A549 (cell line): ENCODE measurements at regions not wholly inside any gene's neighbourhood (a gene's known extent, or its start where the extent isn't known, plus 50 kb on each side); places are given as distances from the start of the nearest gene placed in this dataset.

Source experiments
- BCL3 ChIP-seq: fragments of >200 bp; sonication (Bioruptor Twin); formaldehyde crosslinking; IDR thresholded peaks from 3 replicates; pipeline ENCODE4 v1.6.1; 2016
- CTCF ChIP-seq: fragments of >200 bp; sonication (Bioruptor Twin); formaldehyde crosslinking; IDR thresholded peaks from 3 replicates; pipeline ENCODE4 v1.5.1; 2016
- ELK1 ChIP-seq: fragments of 150-350 bp; IDR thresholded peaks from 2 replicates; pipeline ENCODE4 v1.6.1; 2014; ENCODE audit warnings: low read depth, mild to moderate bottlenecking, low read length
- ESRRA ChIP-seq: fragments of 150-350 bp; IDR thresholded peaks from 2 replicates; pipeline ENCODE4 v1.6.1; 2014; ENCODE audit warnings: mild to moderate bottlenecking, low read length, borderline replicate concordance
- KDM5A ChIP-seq: fragments of 200-600 bp; sonication (generic); IDR thresholded peaks from 2 replicates; pipeline ENCODE4 v1.6.1; 2016; ENCODE audit warnings: antibody characterized with exemption, mild to moderate bottlenecking
- MAX ChIP-seq: IDR thresholded peaks from 2 replicates; pipeline ENCODE4 v1.6.1; 2012
- PHF8 ChIP-seq: fragments of 200-600 bp; sonication (generic); IDR thresholded peaks from 2 replicates; pipeline ENCODE4 v1.6.1; 2016; ENCODE audit warnings: low read depth, mild to moderate bottlenecking, antibody characterized with exemption, moderate library complexity, borderline replicate concordance
- POLR2A ChIP-seq: IDR thresholded peaks from 2 replicates; pipeline ENCODE4 v1.6.1; 2012; ENCODE audit warnings: mild to moderate bottlenecking, low read length
- POLR2AphosphoS2 ChIP-seq: conservative IDR thresholded peaks from 2 replicates; pipeline ENCODE4 v1.6.1; 2012; ENCODE audit warnings: low read length, improper control_type of control experiment, inconsistent platforms
- RAD21 ChIP-seq, 2 experiments: fragments of >200 bp in 1 of 2; sonication (Bioruptor Twin) in 1 of 2; formaldehyde crosslinking in 1 of 2; IDR thresholded peaks in 1 of 2; conservative IDR thresholded peaks in 1 of 2; 2 replicates in 1 of 2; 3 replicates in 1 of 2; pipeline ENCODE4 v1.6.1; 2012 to 2018; ENCODE audit warnings: inconsistent platforms in 1 of 2
- RFX5 ChIP-seq: fragments of 450-650 bp; IDR thresholded peaks from 2 replicates; pipeline ENCODE4 v1.7.1; 2014; ENCODE audit warnings: antibody characterized with exemption, mild to moderate bottlenecking, moderate library complexity
- TFCP2L1 ChIP-seq: fragments of 250-450 bp; sonication (Bioruptor Pico); IDR thresholded peaks from 2 replicates; pipeline ENCODE4 v1.5.0; 2021; ENCODE audit warnings: mild to moderate bottlenecking

GRCh38 chr2:19689646-19690168, 212.1 kb downstream of the TTC32 start:
- TF ChIP-seq CTCF = no peak
- no peak for TF ChIP-seq RAD21 (conservative IDR thresholded peaks at IDR 0.05 in 1 of 2, IDR thresholded peaks at IDR 0.05 in 1 of 2)
- TF ChIP-seq TFCP2L1 (CRISPR knock-in tag) = no peak
- no peak for TF ChIP-seq POLR2A
- no peak for TF ChIP-seq ESRRA
- no peak for TF ChIP-seq RFX5
- no peak for TF ChIP-seq PHF8
- no peak for TF ChIP-seq ELK1
- TF ChIP-seq MAX = no peak
- TF ChIP-seq POLR2AphosphoS2 = no peak
- TF ChIP-seq KDM5A = no peak
- TF ChIP-seq BCL3 = no peak
